H1 (cell line): ENCODE measurements at regions not wholly inside any gene's neighbourhood (a gene's known extent, or its start where the extent isn't known, plus 50 kb on each side); places are given as distances from the start of the nearest gene placed in this dataset.

Source experiments
- CTCF ChIA-PET: fragments of 300-600 bp; sonication (Branson Sonifier 250); formaldehyde crosslinking; loops from one replicate; lab custom pipeline; 2021; ENCODE audit not compliant: partially characterized antibody; lab: Charles Lee
- POLR2A ChIA-PET: fragments of 300-600 bp; sonication (Branson Sonifier 250); formaldehyde crosslinking; loops from one replicate; lab custom pipeline; 2021; ENCODE audit warnings: inconsistent platforms; ENCODE audit not compliant: partially characterized antibody; lab: Charles Lee
- DNase-seq, 2 experiments: peaks; one replicate each; pipeline versions ENCODE4 v3.0.0 to v3.0.0-alpha.2; 2010 to 2022; ENCODE audit warnings: low spot score in 2 of 2, low read depth in 1 of 2, mixed read lengths in 1 of 2
- FAIRE-seq: peaks from 2 replicates; lab custom pipeline; 2011; peaks lifted over from hg19 to GRCh38; lab: Jason Lieb, UNC
- H2AFZ ChIP-seq: 2 replicates; pipeline ENCODE4 v1.8.1; 2012; ENCODE audit warnings: low read length, inconsistent platforms
- H2AK5ac ChIP-seq: 2 replicates; pipeline ENCODE4 v1.6.1; 2013; ENCODE audit warnings: low read depth, low read length
- H2BK120ac ChIP-seq: replicated peaks from 2 replicates; pipeline ENCODE3; 2013; ENCODE audit warnings: low read depth, low read length, inconsistent platforms
- H2BK12ac ChIP-seq: 2 replicates; pipeline ENCODE4 v1.6.1; 2013; ENCODE audit warnings: low read depth, low read length
- H2BK15ac ChIP-seq: 2 replicates; pipeline ENCODE4 v1.6.1; 2013; ENCODE audit warnings: low read length
- H2BK20ac ChIP-seq: 2 replicates; pipeline ENCODE4 v1.6.1; 2013; ENCODE audit warnings: low read length
- H2BK5ac ChIP-seq: 2 replicates; pipeline ENCODE4 v1.6.1; 2013; ENCODE audit warnings: low read depth, low read length
- H3K14ac ChIP-seq: 2 replicates; pipeline ENCODE4 v1.6.1; 2013; ENCODE audit warnings: inconsistent platforms; ENCODE audit not compliant: insufficient read length
- H3K18ac ChIP-seq: 2 replicates; pipeline ENCODE4 v1.6.1; 2013; ENCODE audit warnings: low read length; ENCODE audit errors: extremely low read depth
- H3K23ac ChIP-seq: 2 replicates; pipeline ENCODE4 v1.6.1; 2013; ENCODE audit warnings: inconsistent platforms; ENCODE audit not compliant: insufficient read length
- H3K23me2 ChIP-seq: 2 replicates; pipeline ENCODE4 v1.6.1; 2013; ENCODE audit warnings: low read depth, low read length
- H3K27ac ChIP-seq: 2 replicates; pipeline ENCODE4 v1.6.1; 2011; ENCODE audit warnings: low read depth, low read length, inconsistent platforms
- H3K27me3 ChIP-seq, 4 experiments: replicated peaks in 1 of 4; 1 replicate in 1 of 4; 2 replicates in 3 of 4; pipeline versions ENCODE4 v1.6.1 to v1.8.1; 2011 to 2013; ENCODE audit warnings: low read length in 3 of 4, mild to moderate bottlenecking in 3 of 4, inconsistent platforms in 2 of 4, mixed read lengths in 2 of 4, moderate library complexity in 1 of 4; ENCODE audit not compliant: control insufficient read depth in 3 of 4, insufficient read depth in 3 of 4; ENCODE audit errors: extremely low read depth in 1 of 4
- H3K36me3 ChIP-seq, 4 experiments: 2 replicates each; pipeline versions ENCODE4 v1.6.1 to v1.8.1; 2011 to 2013; ENCODE audit warnings: mild to moderate bottlenecking in 4 of 4, low read length in 3 of 4, moderate library complexity in 2 of 4, control low read depth in 1 of 4, inconsistent platforms in 1 of 4; ENCODE audit not compliant: insufficient read depth in 4 of 4, control insufficient read depth in 2 of 4
- H3K4ac ChIP-seq: replicated peaks from 2 replicates; pipeline ENCODE3; 2013; ENCODE audit warnings: low read length, low read depth, mixed read lengths, inconsistent platforms; ENCODE audit not compliant: insufficient read length
- H3K4me1 ChIP-seq, 4 experiments: replicated peaks in 1 of 4; 1 replicate in 1 of 4; 2 replicates in 3 of 4; pipeline versions ENCODE4 v1.6.1 to v1.8.1; 2011 to 2013; ENCODE audit warnings: low read length in 3 of 4, inconsistent platforms in 2 of 4, mixed read lengths in 1 of 4; ENCODE audit not compliant: insufficient read depth in 4 of 4, control insufficient read depth in 3 of 4
- H3K4me2 ChIP-seq, 2 experiments: 2 replicates each; pipeline versions ENCODE4 v1.6.1 to v1.8.1; 2011 to 2013; ENCODE audit warnings: low read depth in 2 of 2, low read length in 2 of 2, control low read depth in 1 of 2, inconsistent platforms in 1 of 2, mild to moderate bottlenecking in 1 of 2; ENCODE audit not compliant: insufficient read depth in 1 of 2
- H3K4me3 ChIP-seq, 4 experiments: fragments of 200-600, 300-600 bp in 1 of 4; sonication (generic), shearing (Covaris generic), sonication (Bioruptor Twin) in 1 of 4; 2 replicates each; pipeline versions ENCODE4 v1.5.1 to v1.8.1; 2011 to 2016; ENCODE audit warnings: low read length in 4 of 4, low read depth in 3 of 4, control low read depth in 2 of 4, inconsistent platforms in 2 of 4, mild to moderate bottlenecking in 2 of 4, mixed read lengths in 1 of 4, moderate library complexity in 1 of 4; ENCODE audit not compliant: insufficient read depth in 2 of 4; ENCODE audit errors: extremely low read depth in 1 of 4
- H3K56ac ChIP-seq: replicated peaks from 2 replicates; pipeline ENCODE3; 2013; ENCODE audit warnings: low read depth, mild to moderate bottlenecking, mixed read lengths, low read length, inconsistent platforms; ENCODE audit not compliant: insufficient read length
- H3K79me1 ChIP-seq: 2 replicates; pipeline ENCODE4 v1.6.1; 2013; ENCODE audit warnings: low read depth, low read length, control low read depth
- H3K79me2 ChIP-seq, 2 experiments: 2 replicates each; pipeline versions ENCODE4 v1.6.1 to v1.8.1; 2012 to 2013; ENCODE audit warnings: low read length in 2 of 2, mild to moderate bottlenecking in 2 of 2, inconsistent platforms in 1 of 2; ENCODE audit not compliant: insufficient read depth in 2 of 2, control insufficient read depth in 1 of 2
- H3K9ac ChIP-seq, 4 experiments: replicated peaks in 1 of 4; 1 replicate in 1 of 4; 2 replicates in 3 of 4; pipeline versions ENCODE4 v1.6.1 to v1.8.1; 2011 to 2013; ENCODE audit warnings: low read depth in 3 of 4, low read length in 3 of 4, control low read depth in 2 of 4, mild to moderate bottlenecking in 2 of 4, moderate library complexity in 2 of 4, inconsistent platforms in 1 of 4; ENCODE audit errors: extremely low read depth in 1 of 4
- H3K9me3 ChIP-seq, 2 experiments: 2 replicates each; pipeline versions ENCODE4 v1.6.1 to v1.8.1; 2012 to 2013; ENCODE audit warnings: mild to moderate bottlenecking in 2 of 2, moderate library complexity in 2 of 2, control low read depth in 1 of 2, inconsistent platforms in 1 of 2, low read depth in 1 of 2, low read length in 1 of 2, mixed read lengths in 1 of 2; ENCODE audit not compliant: insufficient read depth in 2 of 2
- H4K20me1 ChIP-seq, 2 experiments: replicated peaks in 1 of 2; 2 replicates each; pipeline versions ENCODE3 to v1.8.1; 2011 to 2013; ENCODE audit warnings: inconsistent platforms in 2 of 2, low read length in 2 of 2, mild to moderate bottlenecking in 1 of 2; ENCODE audit not compliant: insufficient read depth in 2 of 2, control insufficient read depth in 1 of 2
- H4K5ac ChIP-seq: 2 replicates; pipeline ENCODE4 v1.6.1; 2013; ENCODE audit warnings: low read length, low read depth, mixed read lengths, inconsistent platforms; ENCODE audit not compliant: insufficient read length
- H4K8ac ChIP-seq: 2 replicates; pipeline ENCODE4 v1.8.0; 2013; ENCODE audit warnings: mild to moderate bottlenecking, moderate library complexity, low read length, inconsistent platforms; ENCODE audit not compliant: insufficient read depth; ENCODE audit errors: extremely low read depth
- H4K91ac ChIP-seq: replicated peaks from 2 replicates; pipeline ENCODE3; 2013; ENCODE audit warnings: low read length, mixed read lengths, inconsistent platforms; ENCODE audit not compliant: insufficient read length
- BRCA1 ChIP-seq: IDR thresholded peaks from 2 replicates; pipeline ENCODE4 v1.6.1; 2012; ENCODE audit warnings: low read depth, low read length, improper control_type of control experiment
- EZH2 ChIP-seq: fragments of 200-600 bp; sonication (generic); IDR thresholded peaks from 2 replicates; pipeline ENCODE4 v1.7.1; 2012; ENCODE audit warnings: low read depth, mild to moderate bottlenecking, moderate library complexity, low read length, inconsistent platforms; ENCODE audit not compliant: severe bottlenecking
- GABPA ChIP-seq: IDR thresholded peaks from 2 replicates; pipeline ENCODE4 v1.6.1; 2011; ENCODE audit warnings: mild to moderate bottlenecking, low read length, moderate library complexity, borderline replicate concordance; ENCODE audit not compliant: insufficient read depth
- GTF2F1 ChIP-seq: IDR thresholded peaks from 2 replicates; pipeline ENCODE4 v1.6.1; 2012; ENCODE audit warnings: low read depth, low read length, improper control_type of control experiment, borderline replicate concordance
- KDM4A ChIP-seq: IDR thresholded peaks from one replicate; pipeline ENCODE4 v1.7.1; 2012; ENCODE audit warnings: low read depth, mild to moderate bottlenecking, moderate library complexity, low read length, inconsistent platforms; ENCODE audit not compliant: severe bottlenecking
- KDM5A ChIP-seq: fragments of 200-600 bp; IDR thresholded peaks from 2 replicates; pipeline ENCODE4 v1.7.1; 2012; ENCODE audit warnings: mild to moderate bottlenecking, low read length, inconsistent platforms, mixed read lengths
- MAFK ChIP-seq: IDR thresholded peaks from 2 replicates; pipeline ENCODE4 v1.6.1; 2012; ENCODE audit warnings: low read depth, mild to moderate bottlenecking, improper control_type of control experiment, low read length
- SIN3A ChIP-seq, 2 experiments: IDR thresholded peaks in 1 of 2; conservative IDR thresholded peaks in 1 of 2; 2 replicates each; pipeline ENCODE4 v1.6.1; 2011 to 2012; ENCODE audit warnings: low read length in 2 of 2, improper control_type of control experiment in 1 of 2, low read depth in 1 of 2, mild to moderate bottlenecking in 1 of 2
- SIRT6 ChIP-seq: IDR thresholded peaks from one replicate; pipeline ENCODE4 v1.7.1; 2012; ENCODE audit warnings: low read length, inconsistent platforms
- SP4 ChIP-seq: IDR thresholded peaks from 2 replicates; pipeline ENCODE4 v1.6.1; 2012; ENCODE audit warnings: low read length, inconsistent platforms
- YY1 ChIP-seq: IDR thresholded peaks from 2 replicates; pipeline ENCODE4 v1.6.1; 2011; ENCODE audit warnings: low read depth, mild to moderate bottlenecking, low read length
- WGBS, 2 experiments: shearing (Covaris generic) in 1 of 2; methylation state at CpG; one replicate each; pipeline versions ENCODE4 v1.1.6 to v1.1.7; 2013 to 2015; ENCODE audit warnings: low lambda C conversion rate in 2 of 2, mixed read lengths in 2 of 2, inconsistent platforms in 1 of 2, low coverage in 1 of 2, missing lambda C conversion rate in 1 of 2; ENCODE audit not compliant: insufficient replicate concordance in 2 of 2, insufficient coverage in 1 of 2, insufficient read length in 1 of 2; ENCODE audit errors: extremely low coverage in 1 of 2, missing lambda C conversion rate in 1 of 2; 5-methylcytosine and 5-hydroxymethylcytosine counted together

- Histone ChIP-seq H4K20me1 (no peaks in the 10 kb centered on the region), H3K27me3 (no peaks in the 10 kb centered on the region), H3K18ac (no peak overlapping the region), H2AFZ (no peak overlapping the region), H4K5ac (no peak overlapping the region), H3K4me2 (no peak overlapping the region), H3K56ac (no peak overlapping the region), H3K4me3 (no peak overlapping the region), H2AK5ac (no peak overlapping the region), H4K91ac (no peak overlapping the region), H2BK15ac (no peak overlapping the region), H3K36me3 (no peaks in the 10 kb centered on the region), H2BK12ac (no peak overlapping the region), H3K27ac (no peak overlapping the region)
- no peak for FAIRE-seq
- CTCF ChIA-PET = no interaction called here
- no peak for TF ChIP-seq GTF2F1
- no peak for TF ChIP-seq BRCA1
- TF ChIP-seq KDM5A = no peak
- TF ChIP-seq SP4 = no peak
- TF ChIP-seq SIRT6 = no peak
- no peak for TF ChIP-seq GABPA
- TF ChIP-seq EZH2 = no peak
- no peak for TF ChIP-seq YY1
- TF ChIP-seq SIN3A (conservative IDR thresholded peaks at IDR 0.05 in 1 of 2, IDR thresholded peaks at IDR 0.05 in 1 of 2; ENCODE audit: low read depth in 1 of 2, low read length in 2 of 2) = no peak
- no peak for TF ChIP-seq KDM4A
- no peak for TF ChIP-seq MAFK
- TF ChIP-seq, all 59 proteins: peak for 0
- Histone ChIP-seq H3K4ac (no peak overlapping the region), H2BK5ac (no peak overlapping the region), H3K79me2 (no peaks in the 10 kb centered on the region), H3K14ac (no peak overlapping the region), H2BK20ac (no peak overlapping the region), H3K79me1 (no peaks in the 10 kb centered on the region), H3K9me3 (no peaks in the 10 kb centered on the region), H2BK120ac (no peak overlapping the region), H4K8ac (no peak overlapping the region), H3K23ac (no peak overlapping the region), H3K9ac (no peak overlapping the region), H3K23me2 (no peaks in the 10 kb centered on the region), H3K4me1 (no peaks in the 10 kb centered on the region)
- POLR2A ChIA-PET = no interaction called here
- WGBS, 2 experiments = 99% methylated on average over 8 of the region's 8 CpGs; no CpG with 5 or more reads in 1 of the 2 experiments
- DNase-seq = no peak
Observed at GRCh38 chr13:85417807-85418206, 381.4 kb downstream of the SLITRK6 start.
